RPMI8226 (cell line): ENCODE measurements at regions not wholly inside any gene's neighbourhood (a gene's known extent, or its start where the extent isn't known, plus 50 kb on each side); places are given as distances from the start of the nearest gene placed in this dataset.

ENCODE experiments used
- DNase-seq: peaks from one replicate; pipeline ENCODE4 v3.0.0-alpha.2; 2015

- DNase-seq, result no peak
These were observed 66.5 kb upstream of the FIGN start for GRCh38 chr2:163802284-163802683.

DNA sequence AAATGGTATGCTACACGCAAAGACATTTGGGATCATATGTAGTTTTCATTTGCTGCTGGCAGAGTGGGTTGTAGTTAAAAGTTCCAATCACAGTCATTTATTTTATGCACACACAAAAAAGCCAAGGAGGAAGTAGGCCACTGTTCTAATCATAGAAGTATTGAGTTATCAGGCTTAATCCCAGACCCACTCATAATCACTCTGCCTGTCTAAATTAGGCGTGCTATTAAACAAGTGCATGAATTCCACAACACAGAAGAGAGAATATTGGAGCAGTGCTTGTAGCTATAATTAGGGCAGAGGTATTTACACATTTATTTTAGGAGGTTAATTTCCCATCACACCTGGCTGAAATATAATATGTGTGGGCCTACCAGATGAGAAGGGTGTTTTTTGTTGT, 65.7 kb upstream of the FIGN start:
- DNase-seq, result no peak

DNA sequence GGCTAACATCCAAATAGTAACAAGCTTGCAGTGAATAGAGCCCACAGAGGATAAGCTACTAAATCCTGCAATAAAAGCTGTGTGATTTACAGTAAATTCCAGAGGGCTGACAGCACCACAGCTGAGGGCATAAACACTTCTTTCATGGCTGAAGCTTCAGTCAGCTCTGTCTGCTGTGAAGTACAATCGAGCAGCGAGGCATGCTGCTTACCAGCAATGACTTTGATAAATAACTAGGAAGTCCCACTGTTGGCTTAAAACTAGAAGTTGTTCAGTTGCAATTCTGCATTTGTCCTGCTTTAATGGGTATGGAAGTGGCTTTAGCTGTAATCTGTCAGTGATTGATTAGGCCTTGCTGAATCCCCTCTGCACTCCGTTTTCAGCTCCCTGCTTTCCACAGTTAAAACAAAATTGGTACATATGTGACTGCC, 65.2 kb upstream of the FIGN start:
- no peak for DNase-seq

DNA sequence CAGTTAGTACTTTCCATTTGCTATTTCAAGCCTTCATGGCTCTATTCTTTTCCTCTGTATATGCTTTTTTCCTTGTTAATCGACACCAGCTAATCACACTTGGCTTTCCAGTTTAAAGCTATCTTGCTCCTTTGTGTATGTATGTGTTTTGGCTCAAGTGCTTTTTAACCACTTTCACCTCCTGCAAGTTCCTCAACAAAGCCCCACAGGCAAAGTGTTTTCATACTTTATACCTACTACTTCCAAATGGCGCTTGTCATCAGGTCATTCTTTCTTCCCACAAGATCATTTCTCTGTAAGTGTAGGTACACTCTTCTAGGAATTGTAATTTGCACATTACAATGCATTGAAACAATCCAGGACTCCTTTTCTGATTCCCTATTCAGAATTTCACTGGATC, 64.0 kb upstream of the FIGN start:
- DNase-seq, result no peak

GRCh38 chr2:163794635-163795034, 58.8 kb upstream of the FIGN start:
- DNase-seq, result no peak
